Nephron (organoid): ENCODE measurements at regions not wholly inside any gene's neighbourhood (a gene's known extent, or its start where the extent isn't known, plus 50 kb on each side); places are given as distances from the start of the nearest gene placed in this dataset.

ENCODE experiments used
- H3K27ac Mint-ChIP-seq, 3 experiments: 2 replicates each; pipeline ENCODE4 v1.8.0; 2020; ENCODE audit warnings: mixed read lengths in 3 of 3, mild to moderate bottlenecking in 2 of 3, moderate library complexity in 1 of 3
- H3K27me3 Mint-ChIP-seq: 2 replicates; pipeline ENCODE4 v1.8.0; 2021; ENCODE audit warnings: low read depth, mild to moderate bottlenecking, moderate library complexity, mixed read lengths
- H3K36me3 Mint-ChIP-seq: 2 replicates; pipeline ENCODE4 v1.8.0; 2020; ENCODE audit warnings: low read depth, mixed read lengths
- H3K4me1 Mint-ChIP-seq: 2 replicates; pipeline ENCODE4 v1.8.0; 2020; ENCODE audit warnings: mixed read lengths
- H3K4me3 Mint-ChIP-seq, 3 experiments: 2 replicates each; pipeline ENCODE4 v1.8.0; 2020; ENCODE audit warnings: mild to moderate bottlenecking in 3 of 3, mixed read lengths in 3 of 3, moderate library complexity in 2 of 3
- H3K9me3 Mint-ChIP-seq: 2 replicates; pipeline ENCODE4 v1.8.0; 2020; ENCODE audit warnings: mixed read lengths
- CTCF ChIP-seq, 3 experiments: fragments of 200-600 bp; sonication (generic); IDR thresholded peaks; one replicate each; pipeline ENCODE4 v1.5.0; 2021; ENCODE audit warnings: antibody characterized with exemption in 3 of 3; ENCODE audit not compliant: unreplicated experiment in 3 of 3

- H3K27ac Mint-ChIP-seq = no peak overlapping the region
- H3K4me3 Mint-ChIP-seq = no peak overlapping the region
- no peak for TF ChIP-seq CTCF (IDR thresholded peaks at IDR 0.05; ENCODE audit: unreplicated experiment in 3 of 3)
- peaks cover 3% of the 10 kb centered on the region for H3K27me3 Mint-ChIP-seq
- H3K36me3 Mint-ChIP-seq = no peaks in the 10 kb centered on the region
- H3K4me1 Mint-ChIP-seq = no peaks in the 10 kb centered on the region
- no peaks in the 10 kb centered on the region for H3K9me3 Mint-ChIP-seq
Observed at GRCh38 chr2:104213758-104214157, 640.2 kb upstream of the POU3F3 start.

GRCh38 chr2:104215269-104216161, 638.4 kb upstream of the POU3F3 start:
- no peak for TF ChIP-seq CTCF (IDR thresholded peaks at IDR 0.05; ENCODE audit: unreplicated experiment in 3 of 3)
- Mint-ChIP-seq H3K36me3 (no peaks in the 10 kb centered on the region), H3K27ac (no peak overlapping the region), H3K4me3 (no peak overlapping the region), H3K9me3 (no peaks in the 10 kb centered on the region), H3K27me3 (peaks cover 3% of the 10 kb centered on the region), H3K4me1 (no peaks in the 10 kb centered on the region)

- H3K27me3 Mint-ChIP-seq = no peaks in the 10 kb centered on the region
- no peaks in the 10 kb centered on the region for H3K36me3 Mint-ChIP-seq
- no peaks in the 10 kb centered on the region for H3K4me1 Mint-ChIP-seq
- no peaks in the 10 kb centered on the region for H3K9me3 Mint-ChIP-seq
- no peak overlapping the region for H3K4me3 Mint-ChIP-seq
- TF ChIP-seq CTCF (IDR thresholded peaks at IDR 0.05; ENCODE audit: unreplicated experiment in 3 of 3) = no peak
- no peak overlapping the region for H3K27ac Mint-ChIP-seq
Observed at GRCh38 chr2:104233591-104233990, 620.3 kb upstream of the POU3F3 start.

GRCh38 chr2:104236491-104236890, 617.4 kb upstream of the POU3F3 start:
- H3K27me3 Mint-ChIP-seq = no peaks in the 10 kb centered on the region
- H3K4me3 Mint-ChIP-seq = no peak overlapping the region
- no peak for TF ChIP-seq CTCF (IDR thresholded peaks at IDR 0.05; ENCODE audit: unreplicated experiment in 3 of 3)
- H3K27ac Mint-ChIP-seq = no peak overlapping the region
- H3K4me1 Mint-ChIP-seq = no peaks in the 10 kb centered on the region
- peaks cover 14% of the 10 kb centered on the region for H3K9me3 Mint-ChIP-seq
- H3K36me3 Mint-ChIP-seq = no peaks in the 10 kb centered on the region

- Mint-ChIP-seq H3K4me1 (no peaks in the 10 kb centered on the region), H3K36me3 (peaks cover 4% of the 10 kb centered on the region), H3K27ac (no peak overlapping the region), H3K4me3 (no peak overlapping the region), H3K27me3 (no peaks in the 10 kb centered on the region), H3K9me3 (peaks cover 34% of the 10 kb centered on the region)
- TF ChIP-seq CTCF (IDR thresholded peaks at IDR 0.05; ENCODE audit: unreplicated experiment in 3 of 3) = no peak
Observed at GRCh38 chr2:104240984-104241383, 612.9 kb upstream of the POU3F3 start.

GRCh38 chr2:104249629-104250028, 604.3 kb upstream of the POU3F3 start:
- no peak for TF ChIP-seq CTCF (IDR thresholded peaks at IDR 0.05; ENCODE audit: unreplicated experiment in 3 of 3)
- Mint-ChIP-seq H3K36me3 (no peaks in the 10 kb centered on the region), H3K27ac (no peak overlapping the region), H3K4me1 (no peaks in the 10 kb centered on the region), H3K4me3 (no peak overlapping the region), H3K27me3 (no peaks in the 10 kb centered on the region), H3K9me3 (peaks cover 13% of the 10 kb centered on the region)
